ENCODE measurements at regions not wholly inside any gene's neighbourhood (a gene's known extent, or its start where the extent isn't known, plus 50 kb on each side); places are given as distances from the start of the nearest gene placed in this dataset.
"Not testable (repeated sequence)": the region's sequence is repeated elsewhere in the genome, so short reads cannot be mapped to it uniquely, and the experiment has no call there.

GRCh38 chr2:90216801-90217200 lies 1525.3 kb downstream of the RPIA start:
- H3K27ac ChIP-seq (ENCODE audit: low read length); POLR2A ChIA-PET (ENCODE audit: unreplicated experiment); H3K79me2 ChIP-seq (ENCODE audit: low read length); intact Hi-C loops (cut with micrococcal nuclease); H2AFZ ChIP-seq (ENCODE audit: low read length); DNase-seq; H3K36me3 ChIP-seq (ENCODE audit: low read depth, low read length); H3K4me3 ChIP-seq (ENCODE audit: low read length); H3K4me2 ChIP-seq (ENCODE audit: low read length); H3K4me1 ChIP-seq (ENCODE audit: insufficient read depth, low read length); H3K9me3 ChIP-seq (ENCODE audit: low read length); H4K20me1 ChIP-seq (ENCODE audit: low read length); H3K9me2 ChIP-seq (replicated peaks; ENCODE audit: low read length); H3F3A ChIP-seq (ENCODE audit: low read length, unreplicated experiment); CTCF ChIA-PET; H3K27me3 ChIP-seq (ENCODE audit: low read length); BruUV-seq (replicated peaks); H3K9ac ChIP-seq (ENCODE audit: low read length); ATAC-seq: not testable (repeated sequence)

GRCh38 chr2:90218534-90218933 lies 1527.1 kb downstream of the RPIA start:
- BruUV-seq (replicated peaks); intact Hi-C loops (cut with micrococcal nuclease); H3F3A ChIP-seq (ENCODE audit: low read length, unreplicated experiment); DNase-seq; POLR2A ChIA-PET (ENCODE audit: unreplicated experiment); CTCF ChIA-PET; H3K27ac ChIP-seq (ENCODE audit: low read length); H3K4me1 ChIP-seq (ENCODE audit: insufficient read depth, low read length); H3K9me3 ChIP-seq (ENCODE audit: low read length); ATAC-seq; H3K36me3 ChIP-seq (ENCODE audit: low read depth, low read length); H3K4me3 ChIP-seq (ENCODE audit: low read length); H3K79me2 ChIP-seq (ENCODE audit: low read length); H3K9me2 ChIP-seq (replicated peaks; ENCODE audit: low read length); H2AFZ ChIP-seq (ENCODE audit: low read length); H3K4me2 ChIP-seq (ENCODE audit: low read length); H4K20me1 ChIP-seq (ENCODE audit: low read length); H3K27me3 ChIP-seq (ENCODE audit: low read length); H3K9ac ChIP-seq (ENCODE audit: low read length): not testable (repeated sequence)

GRCh38 chr2:90220623-90221299 lies 1529.3 kb downstream of the RPIA start:
- H2AFZ ChIP-seq (ENCODE audit: low read length); ATAC-seq; H3K4me3 ChIP-seq (ENCODE audit: low read length); H3F3A ChIP-seq (ENCODE audit: low read length, unreplicated experiment); DNase-seq; intact Hi-C loops (cut with micrococcal nuclease); H3K27me3 ChIP-seq (ENCODE audit: low read length); H3K36me3 ChIP-seq (ENCODE audit: low read depth, low read length); H3K27ac ChIP-seq (ENCODE audit: low read length); H3K4me1 ChIP-seq (ENCODE audit: insufficient read depth, low read length); H3K9me2 ChIP-seq (replicated peaks; ENCODE audit: low read length); H4K20me1 ChIP-seq (ENCODE audit: low read length); POLR2A ChIA-PET (ENCODE audit: unreplicated experiment); H3K4me2 ChIP-seq (ENCODE audit: low read length); H3K9me3 ChIP-seq (ENCODE audit: low read length); H3K79me2 ChIP-seq (ENCODE audit: low read length); H3K9ac ChIP-seq (ENCODE audit: low read length); BruUV-seq (replicated peaks); CTCF ChIA-PET: not testable (repeated sequence)

GRCh38 chr2:90221300-90221651 lies 1529.8 kb downstream of the RPIA start:
- no peak overlapping the region for H3K4me2 ChIP-seq (ENCODE audit: low read length)
- no peaks in the 10 kb centered on the region for H3K9me3 ChIP-seq (ENCODE audit: low read length)
- H3K4me3 ChIP-seq (ENCODE audit: low read length), result no peak overlapping the region
- DNase-seq, result no peak
- H2AFZ ChIP-seq (ENCODE audit: low read length), result no peak overlapping the region
- no peaks in the 10 kb centered on the region for H4K20me1 ChIP-seq (ENCODE audit: low read length)
- no peaks in the 10 kb centered on the region for H3F3A ChIP-seq (ENCODE audit: low read length, unreplicated experiment)
- H3K4me1 ChIP-seq (ENCODE audit: insufficient read depth, low read length), result no peaks in the 10 kb centered on the region
- H3K79me2 ChIP-seq (ENCODE audit: low read length), result no peaks in the 10 kb centered on the region
- intact Hi-C loops (cut with micrococcal nuclease), result no loop called here
- no peaks in the 10 kb centered on the region for H3K36me3 ChIP-seq (ENCODE audit: low read depth, low read length)
- TF ChIP-seq EZH2phosphoT487 (IDR thresholded peaks at IDR 0.05; ENCODE audit: borderline replicate concordance, low read length), result no peak
- TF ChIP-seq CTCF (conservative IDR thresholded peaks at IDR 0.05; ENCODE audit: low read depth, low read length), result no peak
- TF ChIP-seq EZH2 (IDR thresholded peaks at IDR 0.05; ENCODE audit: low read length, unreplicated experiment), result no peak
- ATAC-seq, result no peak
- no peaks in the 10 kb centered on the region for H3K9me2 ChIP-seq (replicated peaks; ENCODE audit: low read length)
- no peak overlapping the region for H3K27ac ChIP-seq (ENCODE audit: low read length)
- CTCF ChIA-PET, result no interaction called here
- BruUV-seq (replicated peaks), result no TSS peak
- POLR2A ChIA-PET (ENCODE audit: unreplicated experiment), result no interaction called here
- H3K9ac ChIP-seq (ENCODE audit: low read length), result no peak overlapping the region
- H3K27me3 ChIP-seq (ENCODE audit: low read length), result no peaks in the 10 kb centered on the region

- H4K20me1 ChIP-seq (ENCODE audit: low read length); H3K4me2 ChIP-seq (ENCODE audit: low read length); H3K9me2 ChIP-seq (replicated peaks; ENCODE audit: low read length); H3K9ac ChIP-seq (ENCODE audit: low read length); H3K4me3 ChIP-seq (ENCODE audit: low read length); H2AFZ ChIP-seq (ENCODE audit: low read length); intact Hi-C loops (cut with micrococcal nuclease); DNase-seq; H3K27ac ChIP-seq (ENCODE audit: low read length); H3K36me3 ChIP-seq (ENCODE audit: low read depth, low read length); ATAC-seq; BruUV-seq (replicated peaks); H3K9me3 ChIP-seq (ENCODE audit: low read length); H3F3A ChIP-seq (ENCODE audit: low read length, unreplicated experiment); CTCF ChIA-PET; H3K4me1 ChIP-seq (ENCODE audit: insufficient read depth, low read length); H3K27me3 ChIP-seq (ENCODE audit: low read length); H3K79me2 ChIP-seq (ENCODE audit: low read length); POLR2A ChIA-PET (ENCODE audit: unreplicated experiment): not testable (repeated sequence)
Observed at GRCh38 chr2:90224767-90225166, 1533.3 kb downstream of the RPIA start.

- H3K9ac ChIP-seq (ENCODE audit: low read length); H3K4me1 ChIP-seq (ENCODE audit: insufficient read depth, low read length); H4K20me1 ChIP-seq (ENCODE audit: low read length); H3K4me2 ChIP-seq (ENCODE audit: low read length); ATAC-seq; H3K27me3 ChIP-seq (ENCODE audit: low read length); CTCF ChIA-PET; intact Hi-C loops (cut with micrococcal nuclease); POLR2A ChIA-PET (ENCODE audit: unreplicated experiment); DNase-seq; H3K9me3 ChIP-seq (ENCODE audit: low read length); BruUV-seq (replicated peaks); H3K9me2 ChIP-seq (replicated peaks; ENCODE audit: low read length); H3K27ac ChIP-seq (ENCODE audit: low read length); H3K4me3 ChIP-seq (ENCODE audit: low read length); H3K79me2 ChIP-seq (ENCODE audit: low read length); H2AFZ ChIP-seq (ENCODE audit: low read length); H3K36me3 ChIP-seq (ENCODE audit: low read depth, low read length); H3F3A ChIP-seq (ENCODE audit: low read length, unreplicated experiment): not testable (repeated sequence)
Observed at GRCh38 chr2:90226465-90227072, 1535.1 kb downstream of the RPIA start.

All from PC-3 (cell line).